GM12878 (cell line): ENCODE measurements at regions not wholly inside any gene's neighbourhood (a gene's known extent, or its start where the extent isn't known, plus 50 kb on each side); places are given as distances from the start of the nearest gene placed in this dataset.

Experiments
- ATAC-seq: fragments of 200-7000 bp; cut with Tn5 transposase; 3 replicates; pipeline ENCODE4 v1.9.1; 2020; ENCODE audit warnings: mild to moderate bottlenecking, moderate library complexity
- BruUV-seq: library from RNA; stranded (reverse); fragments of 400-500 nt; replicated peaks from 2 replicates; lab custom pipeline; 2021; lab: Mats Ljungman, UMichigan
- CTCF ChIA-PET: fragments of 300-600 bp; sonication (Branson Sonifier 250); formaldehyde crosslinking; extraction: SDS; loops from one replicate; lab custom pipeline; 2021; ENCODE audit warnings: inconsistent platforms; lab: Yijun Ruan, JAX
- POLR2A ChIA-PET: fragments of 350-600 bp; formaldehyde crosslinking; extraction: SDS; loops from one replicate; lab custom pipeline; 2021; ENCODE audit warnings: inconsistent platforms; lab: Charles Lee
- RAD21 ChIA-PET: fragments of 300-600 bp; sonication (Branson Sonifier 250); formaldehyde crosslinking; loops from one replicate; lab custom pipeline; 2023; ENCODE audit warnings: antibody characterized with exemption; ENCODE audit not compliant: unreplicated experiment; lab: Charles Lee
- SMC1A ChIA-PET: fragments of 300-600 bp; sonication (Branson Sonifier 250); formaldehyde crosslinking; loops from one replicate; lab custom pipeline; 2023; ENCODE audit not compliant: unreplicated experiment, uncharacterized antibody; lab: Charles Lee
- DNase-seq: peaks from one replicate; pipeline ENCODE4 v3.0.0-alpha.2; 2011; ENCODE audit warnings: low read depth, low spot score
- FAIRE-seq: peaks from 3 replicates; lab custom pipeline; 2011; peaks lifted over from hg19 to GRCh38; lab: Jason Lieb, UNC
- H2AFZ ChIP-seq: 2 replicates; pipeline ENCODE4 v1.6.0; 2011; ENCODE audit warnings: low read depth, low read length, control low read depth; ENCODE audit not compliant: control insufficient read depth
- H3K27ac ChIP-seq: 2 replicates; pipeline ENCODE4 v1.5.1; 2011; ENCODE audit warnings: control low read depth; ENCODE audit not compliant: control insufficient read depth, insufficient read depth
- H3K27me3 ChIP-seq, 2 experiments: replicated peaks in 1 of 2; 2 replicates each; pipeline versions ENCODE4 v1.6.0 to v1.6.1; 2011; ENCODE audit warnings: low read length in 1 of 2; ENCODE audit not compliant: control insufficient read depth in 2 of 2, insufficient read depth in 2 of 2
- H3K36me3 ChIP-seq, 2 experiments: 2 replicates each; pipeline ENCODE4 v1.5.1; 2011; ENCODE audit warnings: low read length in 1 of 2; ENCODE audit not compliant: control insufficient read depth in 2 of 2, insufficient read depth in 2 of 2
- H3K4me1 ChIP-seq: 2 replicates; pipeline ENCODE4 v1.6.1; 2011; ENCODE audit warnings: mild to moderate bottlenecking, low read length, moderate library complexity, mixed read lengths; ENCODE audit not compliant: control insufficient read depth, insufficient read depth
- H3K4me2 ChIP-seq: 2 replicates; pipeline ENCODE4 v1.6.0; 2011; ENCODE audit warnings: control low read depth; ENCODE audit not compliant: control insufficient read depth, insufficient read depth
- H3K4me3 ChIP-seq: fragments of 200-600 bp; sonication (generic); 2 replicates; pipeline ENCODE4 v1.5.1; 2016
- H3K79me2 ChIP-seq: 2 replicates; pipeline ENCODE4 v1.6.0; 2011; ENCODE audit warnings: low read length; ENCODE audit not compliant: control insufficient read depth, insufficient read depth
- H3K9ac ChIP-seq: 2 replicates; pipeline ENCODE4 v1.8.0; 2011; ENCODE audit warnings: low read length, control low read depth, mixed read lengths; ENCODE audit not compliant: control insufficient read depth, insufficient read depth
- H3K9me3 ChIP-seq: replicated peaks from 3 replicates; pipeline ENCODE4 v1.5.1; 2011; ENCODE audit warnings: mild to moderate bottlenecking, low read length; ENCODE audit not compliant: control insufficient read depth, insufficient read depth
- H4K20me1 ChIP-seq: 2 replicates; pipeline ENCODE4 v1.6.0; 2011; ENCODE audit not compliant: control insufficient read depth, insufficient read depth
- BCL11A ChIP-seq: IDR thresholded peaks from 2 replicates; pipeline ENCODE4 v1.6.1; 2011; ENCODE audit warnings: low read depth, low read length
- GATAD2B ChIP-seq: fragments of 450-650 bp; conservative IDR thresholded peaks from 2 replicates; pipeline ENCODE4 v1.6.1; 2017; ENCODE audit warnings: low read depth, mild to moderate bottlenecking, moderate library complexity
- HDAC6 ChIP-seq: fragments of 200-600 bp; sonication (generic); IDR thresholded peaks from one replicate; pipeline ENCODE4 v1.8.0; 2017; ENCODE audit warnings: antibody characterized with exemption; ENCODE audit not compliant: unreplicated experiment
- IRF3 ChIP-seq: fragments of 450-650 bp; IDR thresholded peaks from 2 replicates; pipeline ENCODE4 v1.6.1; 2014; ENCODE audit warnings: mild to moderate bottlenecking
- KDM1A ChIP-seq: fragments of 200-600 bp; sonication (generic); IDR thresholded peaks from 2 replicates; pipeline ENCODE4 v1.6.1; 2016; ENCODE audit warnings: borderline replicate concordance
- POLR2A ChIP-seq: IDR thresholded peaks from 2 replicates; pipeline ENCODE4 v1.6.1; 2011; ENCODE audit warnings: low read depth, mild to moderate bottlenecking, low read length
- POLR2AphosphoS2 ChIP-seq: IDR thresholded peaks from 2 replicates; pipeline ENCODE4 v1.6.1; 2011; ENCODE audit warnings: low read depth, mild to moderate bottlenecking, low read length, improper control_type of control experiment, moderate library complexity
- RFX5 ChIP-seq: IDR thresholded peaks from 2 replicates; pipeline ENCODE4 v1.6.1; 2011; ENCODE audit warnings: low read depth, low read length, improper control_type of control experiment
- SIN3A ChIP-seq: IDR thresholded peaks from 2 replicates; pipeline ENCODE4 v1.6.1; 2012; ENCODE audit warnings: low read depth, low read length, improper control_type of control experiment
- SREBF1 ChIP-seq: IDR thresholded peaks from 2 replicates; pipeline ENCODE4 v1.6.1; 2012; ENCODE audit warnings: mild to moderate bottlenecking, low read length
- ZNF592 ChIP-seq: fragments of 450-650 bp; IDR thresholded peaks from 2 replicates; pipeline ENCODE4 v1.6.1; 2017; ENCODE audit warnings: mild to moderate bottlenecking, moderate library complexity
- ZSCAN29 ChIP-seq: fragments of 450-650 bp; IDR thresholded peaks from 2 replicates; pipeline ENCODE4 v1.6.1; 2017; ENCODE audit warnings: mild to moderate bottlenecking, moderate library complexity
- ZZZ3 ChIP-seq: IDR thresholded peaks from 2 replicates; pipeline ENCODE4 v1.6.1; 2011; ENCODE audit warnings: low read depth; ENCODE audit not compliant: control insufficient read depth, insufficient read length
- WGBS: methylation state at CpG from one replicate; pipeline ENCODE4 v1.1.6; 2016; ENCODE audit warnings: low lambda C conversion rate; ENCODE audit not compliant: insufficient replicate concordance, insufficient coverage; ENCODE audit errors: missing lambda C conversion rate; 5-methylcytosine and 5-hydroxymethylcytosine counted together
- in situ Hi-C: fragments of 300-500 bp; cut with MboI; formaldehyde crosslinking; loops from 9 replicates; pipeline ENCODE4 v1.14.3; 2018; ENCODE audit warnings: mixed read lengths
- intact Hi-C: fragments of 100-400 bp; cut with micrococcal nuclease; formaldehyde crosslinking; loops from one replicate; pipeline ENCODE4 v1.14.2; 2022; ENCODE audit not compliant: unreplicated experiment
- TF ChIP-seq, protein P1 (sequence below): fragments of 450-650 bp; conservative IDR thresholded peaks from 2 replicates; pipeline ENCODE4 v1.6.1; 2017; ENCODE audit warnings: mild to moderate bottlenecking, moderate library complexity
- TF ChIP-seq, protein P2 (sequence below): fragments of 450-650 bp; IDR thresholded peaks from 2 replicates; pipeline ENCODE4 v1.6.1; 2017; ENCODE audit warnings: low read depth, mild to moderate bottlenecking, moderate library complexity

- in situ Hi-C loops: no loop called here
- H3K4me1 ChIP-seq: no peaks in the 10 kb centered on the region
- H3K9me3 ChIP-seq: no peaks in the 10 kb centered on the region; the same call in 2 of the 3 replicates
- no peaks in the 10 kb centered on the region for H4K20me1 ChIP-seq
- H3K27ac ChIP-seq: no peak overlapping the region
- DNase-seq: no peak
- H3K36me3 ChIP-seq: no peaks in the 10 kb centered on the region
- 0% methylated on average over 4 of the region's 4 CpGs for WGBS
- BruUV-seq: no TSS peak
- intact Hi-C loops: no loop called here
- H3K79me2 ChIP-seq: no peaks in the 10 kb centered on the region
- ChIA-PET SMC1A (no interaction called here), CTCF (no interaction called here), POLR2A (no interaction called here), RAD21 (no interaction called here)
- H2AFZ ChIP-seq: no peak overlapping the region
- FAIRE-seq: no peak
- no peak overlapping the region for H3K4me2 ChIP-seq
- ATAC-seq: no peak
- H3K9ac ChIP-seq: no peak overlapping the region
- no peaks in the 10 kb centered on the region for H3K27me3 ChIP-seq
- H3K4me3 ChIP-seq: no peak overlapping the region
- TF ChIP-seq RFX5 (no peak), POLR2AphosphoS2 (no peak), SREBF1 (no peak), ZNF592 (no peak), GATAD2B (no peak), HDAC6 (no peak), ZSCAN29 (no peak), ZZZ3 (no peak), POLR2A (no peak), SIN3A (no peak), KDM1A (no peak), IRF3 (no peak), BCL11A (no peak)
- TF ChIP-seq, protein P1, sequence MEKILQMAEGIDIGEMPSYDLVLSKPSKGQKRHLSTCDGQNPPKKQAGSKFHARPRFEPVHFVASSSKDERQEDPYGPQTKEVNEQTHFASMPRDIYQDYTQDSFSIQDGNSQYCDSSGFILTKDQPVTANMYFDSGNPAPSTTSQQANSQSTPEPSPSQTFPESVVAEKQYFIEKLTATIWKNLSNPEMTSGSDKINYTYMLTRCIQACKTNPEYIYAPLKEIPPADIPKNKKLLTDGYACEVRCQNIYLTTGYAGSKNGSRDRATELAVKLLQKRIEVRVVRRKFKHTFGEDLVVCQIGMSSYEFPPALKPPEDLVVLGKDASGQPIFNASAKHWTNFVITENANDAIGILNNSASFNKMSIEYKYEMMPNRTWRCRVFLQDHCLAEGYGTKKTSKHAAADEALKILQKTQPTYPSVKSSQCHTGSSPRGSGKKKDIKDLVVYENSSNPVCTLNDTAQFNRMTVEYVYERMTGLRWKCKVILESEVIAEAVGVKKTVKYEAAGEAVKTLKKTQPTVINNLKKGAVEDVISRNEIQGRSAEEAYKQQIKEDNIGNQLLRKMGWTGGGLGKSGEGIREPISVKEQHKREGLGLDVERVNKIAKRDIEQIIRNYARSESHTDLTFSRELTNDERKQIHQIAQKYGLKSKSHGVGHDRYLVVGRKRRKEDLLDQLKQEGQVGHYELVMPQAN: no peak
- TF ChIP-seq, protein P2, sequence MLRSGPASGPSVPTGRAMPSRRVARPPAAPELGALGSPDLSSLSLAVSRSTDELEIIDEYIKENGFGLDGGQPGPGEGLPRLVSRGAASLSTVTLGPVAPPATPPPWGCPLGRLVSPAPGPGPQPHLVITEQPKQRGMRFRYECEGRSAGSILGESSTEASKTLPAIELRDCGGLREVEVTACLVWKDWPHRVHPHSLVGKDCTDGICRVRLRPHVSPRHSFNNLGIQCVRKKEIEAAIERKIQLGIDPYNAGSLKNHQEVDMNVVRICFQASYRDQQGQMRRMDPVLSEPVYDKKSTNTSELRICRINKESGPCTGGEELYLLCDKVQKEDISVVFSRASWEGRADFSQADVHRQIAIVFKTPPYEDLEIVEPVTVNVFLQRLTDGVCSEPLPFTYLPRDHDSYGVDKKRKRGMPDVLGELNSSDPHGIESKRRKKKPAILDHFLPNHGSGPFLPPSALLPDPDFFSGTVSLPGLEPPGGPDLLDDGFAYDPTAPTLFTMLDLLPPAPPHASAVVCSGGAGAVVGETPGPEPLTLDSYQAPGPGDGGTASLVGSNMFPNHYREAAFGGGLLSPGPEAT: no peak
Measured at GRCh38 chr19:32168111-32168510, 177.3 kb upstream of the ZNF507 start.
